Osteocyte (in vitro differentiated cells): ENCODE measurements at regions not wholly inside any gene's neighbourhood (a gene's known extent, or its start where the extent isn't known, plus 50 kb on each side); places are given as distances from the start of the nearest gene placed in this dataset.

Source experiments
- DNase-seq: peaks from one replicate; pipeline ENCODE4 v3.0.0; 2021; ENCODE audit warnings: mixed read lengths; ENCODE audit not compliant: unreplicated experiment; ENCODE audit errors: extremely low spot score
- H3K27ac Mint-ChIP-seq: one replicate; pipeline ENCODE4 v1.8.0; 2021; ENCODE audit warnings: mild to moderate bottlenecking, mixed read lengths; ENCODE audit not compliant: unreplicated experiment
- H3K27me3 Mint-ChIP-seq: one replicate; pipeline ENCODE4 v1.8.0; 2021; ENCODE audit warnings: mixed read lengths; ENCODE audit not compliant: unreplicated experiment
- H3K36me3 Mint-ChIP-seq: one replicate; pipeline ENCODE4 v1.8.0; 2021; ENCODE audit warnings: mixed read lengths; ENCODE audit not compliant: unreplicated experiment
- H3K4me1 Mint-ChIP-seq: one replicate; pipeline ENCODE4 v1.8.0; 2021; ENCODE audit warnings: mixed read lengths; ENCODE audit not compliant: unreplicated experiment
- H3K4me3 Mint-ChIP-seq: one replicate; pipeline ENCODE4 v1.8.0; 2021; ENCODE audit warnings: mild to moderate bottlenecking, moderate library complexity, mixed read lengths; ENCODE audit not compliant: unreplicated experiment
- H3K9me3 Mint-ChIP-seq: one replicate; pipeline ENCODE4 v1.8.0; 2021; ENCODE audit warnings: mixed read lengths; ENCODE audit not compliant: unreplicated experiment
- TF ChIP-seq, protein P1 (sequence below): fragments of 200-600 bp; sonication (generic); IDR thresholded peaks from 2 replicates; pipeline ENCODE4 v1.5.0; 2021; ENCODE audit warnings: antibody characterized with exemption, mild to moderate bottlenecking, moderate library complexity

DNA sequence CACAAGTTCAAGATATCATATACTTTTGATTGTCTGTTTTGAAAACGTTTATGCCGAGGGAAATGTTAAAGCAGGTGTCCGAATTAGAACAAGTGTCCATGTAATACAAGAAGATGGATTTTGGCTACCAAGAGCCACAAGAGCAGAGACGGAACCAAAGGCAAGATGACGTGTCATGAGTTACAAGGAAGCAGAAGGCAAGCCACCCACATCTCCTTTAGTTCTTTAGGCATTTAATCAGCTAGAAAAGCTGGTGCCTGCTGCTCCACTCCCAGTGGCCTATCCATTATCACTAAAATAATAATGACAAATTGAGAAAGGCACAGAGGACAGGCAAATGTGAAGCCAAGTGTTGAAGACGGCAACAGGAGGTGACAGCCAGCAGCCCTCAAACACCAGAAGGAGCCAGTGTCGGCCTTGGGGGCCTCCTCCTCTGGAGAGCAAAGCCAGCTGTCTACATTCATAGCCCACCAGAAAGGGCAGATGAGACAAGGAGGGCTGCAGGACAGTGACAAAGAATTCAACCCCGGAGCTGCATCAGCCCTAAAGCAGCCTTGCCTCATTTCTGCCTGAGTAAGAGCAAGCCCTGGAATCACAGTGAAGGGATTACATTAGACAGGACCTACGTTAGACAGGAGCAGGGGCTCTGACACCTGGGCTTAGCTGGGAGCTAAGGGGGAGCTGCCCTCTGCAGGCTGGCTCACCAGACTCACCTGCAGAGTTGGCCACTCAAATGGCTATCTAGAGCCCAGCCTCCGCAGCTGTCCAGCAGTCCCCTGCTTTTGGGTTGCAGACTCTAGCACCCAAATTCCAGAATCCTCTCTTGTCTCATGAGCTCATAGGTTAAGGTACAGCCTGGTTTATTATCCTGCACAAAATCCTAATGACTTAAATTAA is 569.9 kb downstream of the UQCRFS1 start:
- Mint-ChIP-seq H3K27ac (no peak overlapping the region), H3K4me3 (no peak overlapping the region), H3K4me1 (no peaks in the 10 kb centered on the region), H3K27me3 (no peaks in the 10 kb centered on the region), H3K36me3 (no peaks in the 10 kb centered on the region), H3K9me3 (no peaks in the 10 kb centered on the region)
- DNase-seq: no peak
- TF ChIP-seq, protein P1, sequence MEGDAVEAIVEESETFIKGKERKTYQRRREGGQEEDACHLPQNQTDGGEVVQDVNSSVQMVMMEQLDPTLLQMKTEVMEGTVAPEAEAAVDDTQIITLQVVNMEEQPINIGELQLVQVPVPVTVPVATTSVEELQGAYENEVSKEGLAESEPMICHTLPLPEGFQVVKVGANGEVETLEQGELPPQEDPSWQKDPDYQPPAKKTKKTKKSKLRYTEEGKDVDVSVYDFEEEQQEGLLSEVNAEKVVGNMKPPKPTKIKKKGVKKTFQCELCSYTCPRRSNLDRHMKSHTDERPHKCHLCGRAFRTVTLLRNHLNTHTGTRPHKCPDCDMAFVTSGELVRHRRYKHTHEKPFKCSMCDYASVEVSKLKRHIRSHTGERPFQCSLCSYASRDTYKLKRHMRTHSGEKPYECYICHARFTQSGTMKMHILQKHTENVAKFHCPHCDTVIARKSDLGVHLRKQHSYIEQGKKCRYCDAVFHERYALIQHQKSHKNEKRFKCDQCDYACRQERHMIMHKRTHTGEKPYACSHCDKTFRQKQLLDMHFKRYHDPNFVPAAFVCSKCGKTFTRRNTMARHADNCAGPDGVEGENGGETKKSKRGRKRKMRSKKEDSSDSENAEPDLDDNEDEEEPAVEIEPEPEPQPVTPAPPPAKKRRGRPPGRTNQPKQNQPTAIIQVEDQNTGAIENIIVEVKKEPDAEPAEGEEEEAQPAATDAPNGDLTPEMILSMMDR: no peak

DNA sequence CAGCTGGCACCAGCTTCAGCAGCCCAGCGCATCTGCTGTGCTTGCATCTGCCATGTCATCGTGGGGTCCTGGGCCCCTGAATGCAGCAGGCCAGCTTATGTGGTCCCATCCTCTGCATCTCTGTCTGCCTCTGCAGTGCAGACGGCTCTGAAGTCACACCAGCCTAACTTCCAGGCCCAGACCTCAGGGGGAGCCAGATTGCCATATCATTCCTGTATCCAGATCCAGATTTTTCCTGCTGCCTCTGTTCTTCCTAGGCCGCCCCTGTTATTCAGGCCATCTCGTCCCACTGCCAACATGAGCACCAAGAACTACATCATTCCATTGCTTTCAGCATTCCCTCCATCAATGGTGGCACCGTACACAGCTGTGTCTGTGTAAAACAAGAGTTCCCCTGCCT is 571.6 kb downstream of the UQCRFS1 start:
- H3K9me3 Mint-ChIP-seq: no peaks in the 10 kb centered on the region
- no peaks in the 10 kb centered on the region for H3K27me3 Mint-ChIP-seq
- TF ChIP-seq, protein P1: no peak
- no peaks in the 10 kb centered on the region for H3K4me1 Mint-ChIP-seq
- H3K36me3 Mint-ChIP-seq: no peaks in the 10 kb centered on the region
- no peak for DNase-seq
- no peak overlapping the region for H3K4me3 Mint-ChIP-seq
- no peak overlapping the region for H3K27ac Mint-ChIP-seq

DNA sequence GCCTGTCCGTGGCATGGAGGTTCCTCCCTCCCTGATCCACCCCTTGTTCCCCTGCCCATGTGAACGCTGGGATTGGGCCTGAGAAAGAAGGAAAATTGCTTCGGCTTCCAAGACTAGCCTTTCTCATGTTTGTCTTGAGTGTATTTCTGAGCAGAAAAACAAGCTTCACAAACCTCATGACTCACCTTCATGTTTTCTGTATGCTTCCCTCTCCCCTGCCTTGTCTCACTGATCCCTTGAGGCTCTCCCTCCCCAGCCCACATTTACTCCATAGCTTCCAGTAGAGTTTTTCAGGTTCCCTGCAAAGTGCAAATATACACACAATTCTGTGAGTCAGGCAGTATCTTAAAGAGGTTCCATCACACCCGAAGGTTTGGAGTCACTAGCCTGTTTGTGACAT is 572.4 kb downstream of the UQCRFS1 start:
- H3K4me3 Mint-ChIP-seq: no peak overlapping the region

DNA sequence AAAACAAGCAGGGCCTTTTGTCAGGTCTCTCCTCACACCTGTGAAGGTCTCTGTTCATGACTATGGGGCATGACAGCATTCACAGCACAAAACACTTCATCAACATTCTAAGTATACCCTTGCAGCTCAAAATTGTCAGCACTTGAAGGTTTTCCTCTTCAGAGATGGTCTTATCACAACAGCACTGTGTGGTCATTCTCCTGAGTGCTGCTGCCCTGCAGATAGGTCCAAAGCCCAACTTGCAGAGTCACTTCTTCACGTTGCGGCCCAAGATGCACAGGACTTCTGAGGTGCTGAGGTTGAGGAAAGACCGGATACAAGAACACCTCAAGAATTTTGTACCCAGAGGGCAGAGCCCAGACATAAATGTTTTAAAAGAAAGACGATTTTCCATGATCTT is 574.5 kb downstream of the UQCRFS1 start:
- no peaks in the 10 kb centered on the region for H3K36me3 Mint-ChIP-seq
- DNase-seq: no peak
- TF ChIP-seq, protein P1: no peak
- H3K27me3 Mint-ChIP-seq: no peaks in the 10 kb centered on the region
- no peaks in the 10 kb centered on the region for H3K4me1 Mint-ChIP-seq
- H3K27ac Mint-ChIP-seq: no peak overlapping the region
- no peak overlapping the region for H3K4me3 Mint-ChIP-seq
- H3K9me3 Mint-ChIP-seq: peaks cover 5% of the 10 kb centered on the region

More for the DNA sequence above, 572.4 kb downstream of the UQCRFS1 start:
- DNase-seq: no peak
- Mint-ChIP-seq H3K9me3 (no peaks in the 10 kb centered on the region), H3K27me3 (no peaks in the 10 kb centered on the region), H3K27ac (no peak overlapping the region), H3K4me1 (no peaks in the 10 kb centered on the region), H3K36me3 (no peaks in the 10 kb centered on the region)
- TF ChIP-seq, protein P1: no peak

DNA sequence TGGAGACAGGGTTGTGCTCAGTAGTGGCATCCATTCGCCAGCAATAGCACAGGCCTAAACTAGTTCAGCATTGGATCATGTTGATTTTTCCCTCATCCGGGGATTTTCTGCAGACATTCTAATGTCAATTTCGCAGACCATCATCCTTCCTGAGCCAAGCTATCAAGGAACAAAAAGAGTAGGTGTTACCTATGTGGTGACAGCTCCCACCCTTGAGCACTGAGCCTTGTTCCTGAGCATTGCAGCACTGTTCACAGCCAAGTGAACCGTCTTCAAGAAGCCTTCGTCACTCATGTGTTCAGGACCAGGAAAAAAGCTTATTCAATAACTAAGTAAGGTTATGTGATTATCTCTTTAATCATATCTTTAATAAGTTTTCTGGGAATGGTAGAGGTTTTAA is 576.2 kb downstream of the UQCRFS1 start:
- no peaks in the 10 kb centered on the region for H3K27me3 Mint-ChIP-seq
- H3K27ac Mint-ChIP-seq: no peak overlapping the region
- DNase-seq: no peak
- no peak overlapping the region for H3K4me3 Mint-ChIP-seq
- H3K36me3 Mint-ChIP-seq: no peaks in the 10 kb centered on the region
- TF ChIP-seq, protein P1: no peak
- no peaks in the 10 kb centered on the region for H3K4me1 Mint-ChIP-seq
- H3K9me3 Mint-ChIP-seq: peaks cover 5% of the 10 kb centered on the region
